C4-2B (cell line): ENCODE measurements at regions not wholly inside any gene's neighbourhood (a gene's known extent, or its start where the extent isn't known, plus 50 kb on each side); places are given as distances from the start of the nearest gene placed in this dataset.

ENCODE experiments used
- H3K27ac ChIP-seq: fragments of 450-650 bp; 2 replicates; pipeline ENCODE4 v1.5.1; 2017
- CTCF ChIP-seq: fragments of 450-650 bp; conservative IDR thresholded peaks from 2 replicates; pipeline ENCODE4 v1.5.1; 2017; ENCODE audit warnings: mild to moderate bottlenecking
- ZFX ChIP-seq: fragments of 450-650 bp; IDR thresholded peaks from 2 replicates; pipeline ENCODE4 v1.6.1; 2017

- H3K27ac ChIP-seq, result no peak overlapping the region
- TF ChIP-seq ZFX (no peak), CTCF (no peak)
Observed at GRCh38 chr21:41676198-41676597, 90.7 kb downstream of the RIPK4 start.

- H3K27ac ChIP-seq, result no peak overlapping the region
- TF ChIP-seq ZFX, result no peak
- no peak for TF ChIP-seq CTCF
Observed at GRCh38 chr21:41675574-41675973, 91.3 kb downstream of the RIPK4 start.

GRCh38 chr21:41674402-41674801 lies 92.5 kb downstream of the RIPK4 start:
- TF ChIP-seq CTCF, result no peak
- TF ChIP-seq ZFX, result no peak

GRCh38 chr21:41673596-41674335 lies 93.1 kb downstream of the RIPK4 start:
- no peak for TF ChIP-seq ZFX
- no peak for TF ChIP-seq CTCF
- no peak overlapping the region for H3K27ac ChIP-seq

More at GRCh38 chr21:41674402-41674801, 92.5 kb downstream of the RIPK4 start:
- no peak overlapping the region for H3K27ac ChIP-seq

- TF ChIP-seq ZFX (no peak), CTCF (no peak)
- H3K27ac ChIP-seq, result no peak overlapping the region
Observed at GRCh38 chr21:41673071-41673470, 93.8 kb downstream of the RIPK4 start.

GRCh38 chr21:41672543-41672915 lies 94.3 kb downstream of the RIPK4 start:
- no peak for TF ChIP-seq CTCF
- no peak for TF ChIP-seq ZFX
- H3K27ac ChIP-seq, result no peak overlapping the region

GRCh38 chr21:41671859-41672542 lies 94.9 kb downstream of the RIPK4 start:
- H3K27ac ChIP-seq, result no peak overlapping the region
- TF ChIP-seq CTCF (no peak), ZFX (no peak)
